Neuronal stem cell (in vitro differentiated cells): ENCODE measurements at regions not wholly inside any gene's neighbourhood (a gene's known extent, or its start where the extent isn't known, plus 50 kb on each side); places are given as distances from the start of the nearest gene placed in this dataset.

Source experiments
- DNase-seq: peaks from one replicate; pipeline ENCODE4 v3.0.0-alpha.2; 2013; ENCODE audit warnings: low spot score
- H2AFZ ChIP-seq: one replicate; pipeline ENCODE4 v1.6.1; 2013; ENCODE audit warnings: mild to moderate bottlenecking, low read length, inconsistent platforms
- H2AK5ac ChIP-seq: 2 replicates; pipeline ENCODE4 v1.6.1; 2013; ENCODE audit warnings: low read depth, mild to moderate bottlenecking, inconsistent platforms, low read length, moderate library complexity, mixed read lengths
- H2BK120ac ChIP-seq: 2 replicates; pipeline ENCODE4 v1.6.1; 2013; ENCODE audit warnings: low read depth, mild to moderate bottlenecking, inconsistent platforms, low read length, moderate library complexity, mixed read lengths
- H2BK12ac ChIP-seq: one replicate; pipeline ENCODE4 v1.6.1; 2013; ENCODE audit warnings: low read length, inconsistent platforms
- H2BK15ac ChIP-seq: 2 replicates; pipeline ENCODE4 v1.6.1; 2013; ENCODE audit warnings: mild to moderate bottlenecking, low read length, inconsistent platforms, mixed read lengths
- H2BK5ac ChIP-seq: one replicate; pipeline ENCODE4 v1.6.1; 2013; ENCODE audit warnings: inconsistent platforms, mild to moderate bottlenecking, low read length, moderate library complexity
- H3K14ac ChIP-seq: one replicate; pipeline ENCODE4 v1.6.1; 2013; ENCODE audit warnings: low read length, inconsistent platforms
- H3K18ac ChIP-seq: 2 replicates; pipeline ENCODE4 v1.6.1; 2013; ENCODE audit warnings: low read length, inconsistent platforms
- H3K23ac ChIP-seq: 2 replicates; pipeline ENCODE4 v1.6.1; 2013; ENCODE audit warnings: low read depth, mild to moderate bottlenecking, mixed read lengths, low read length, inconsistent platforms; ENCODE audit not compliant: poor library complexity
- H3K27ac ChIP-seq: replicated peaks from 3 replicates; pipeline ENCODE4 v1.5.1; 2013; ENCODE audit warnings: low read length, inconsistent platforms
- H3K27me3 ChIP-seq, 3 experiments: 2 replicates each; pipeline ENCODE4 v1.6.1; 2013; ENCODE audit warnings: low read length in 3 of 3, mild to moderate bottlenecking in 2 of 3, inconsistent platforms in 1 of 3, low read depth in 1 of 3, mixed read lengths in 1 of 3, moderate library complexity in 1 of 3; ENCODE audit not compliant: control insufficient read depth in 3 of 3, insufficient read depth in 3 of 3
- H3K36me3 ChIP-seq, 2 donors: replicated peaks in 1 of 2; 2 replicates each; pipeline ENCODE4 v1.6.1; 2013; ENCODE audit warnings: low read length in 2 of 2; ENCODE audit not compliant: control insufficient read depth in 2 of 2, insufficient read depth in 2 of 2
- H3K4ac ChIP-seq: 2 replicates; pipeline ENCODE4 v1.6.1; 2013; ENCODE audit warnings: inconsistent platforms, mild to moderate bottlenecking, low read length, moderate library complexity
- H3K4me1 ChIP-seq, 2 donors: 1 replicate in 1 of 2; 2 replicates in 1 of 2; pipeline ENCODE4 v1.6.1; 2013; ENCODE audit warnings: low read length in 2 of 2, low read depth in 1 of 2; ENCODE audit not compliant: control insufficient read depth in 2 of 2, insufficient read depth in 1 of 2
- H3K4me2 ChIP-seq: one replicate; pipeline ENCODE4 v1.6.1; 2013; ENCODE audit warnings: mild to moderate bottlenecking, low read length, inconsistent platforms; ENCODE audit not compliant: insufficient read depth, poor library complexity, severe bottlenecking
- H3K4me3 ChIP-seq, 2 donors: 2 replicates each; pipeline ENCODE4 v1.5.1; 2013; ENCODE audit warnings: low read length in 2 of 2, mild to moderate bottlenecking in 2 of 2, inconsistent platforms in 1 of 2, moderate library complexity in 1 of 2
- H3K79me1 ChIP-seq: one replicate; pipeline ENCODE4 v1.6.1; 2013; ENCODE audit warnings: low read depth, mild to moderate bottlenecking, inconsistent platforms, low read length, moderate library complexity
- H3K9ac ChIP-seq: one replicate; pipeline ENCODE4 v1.6.1; 2013; ENCODE audit warnings: mild to moderate bottlenecking, low read depth, low read length, inconsistent platforms; ENCODE audit not compliant: poor library complexity
- H3K9me3 ChIP-seq, 2 donors: replicated peaks in 1 of 2; 2 replicates each; pipeline versions ENCODE3 to v1.6.1; 2013; ENCODE audit warnings: low read length in 2 of 2, mild to moderate bottlenecking in 2 of 2, inconsistent platforms in 1 of 2, low read depth in 1 of 2, mixed read lengths in 1 of 2, moderate library complexity in 1 of 2; ENCODE audit not compliant: control insufficient read depth in 2 of 2, insufficient read depth in 1 of 2
- H4K8ac ChIP-seq: one replicate; pipeline ENCODE4 v1.6.1; 2013; ENCODE audit warnings: low read depth, mild to moderate bottlenecking, inconsistent platforms, low read length, moderate library complexity
- H4K91ac ChIP-seq: one replicate; pipeline ENCODE4 v1.6.1; 2013; ENCODE audit warnings: low read length, low read depth, mild to moderate bottlenecking, inconsistent platforms; ENCODE audit not compliant: poor library complexity
- WGBS, 2 donors: extraction: QIAGEN DNeasy Blood & Tissue Kit; methylation state at CpG; one replicate each; pipeline ENCODE4 v1.1.7; 2013; ENCODE audit warnings: missing lambda C conversion rate in 2 of 2, mixed read lengths in 1 of 2; ENCODE audit not compliant: insufficient read length in 2 of 2, insufficient replicate concordance in 1 of 2; ENCODE audit errors: extremely low coverage in 2 of 2; 5-methylcytosine and 5-hydroxymethylcytosine counted together

DNA sequence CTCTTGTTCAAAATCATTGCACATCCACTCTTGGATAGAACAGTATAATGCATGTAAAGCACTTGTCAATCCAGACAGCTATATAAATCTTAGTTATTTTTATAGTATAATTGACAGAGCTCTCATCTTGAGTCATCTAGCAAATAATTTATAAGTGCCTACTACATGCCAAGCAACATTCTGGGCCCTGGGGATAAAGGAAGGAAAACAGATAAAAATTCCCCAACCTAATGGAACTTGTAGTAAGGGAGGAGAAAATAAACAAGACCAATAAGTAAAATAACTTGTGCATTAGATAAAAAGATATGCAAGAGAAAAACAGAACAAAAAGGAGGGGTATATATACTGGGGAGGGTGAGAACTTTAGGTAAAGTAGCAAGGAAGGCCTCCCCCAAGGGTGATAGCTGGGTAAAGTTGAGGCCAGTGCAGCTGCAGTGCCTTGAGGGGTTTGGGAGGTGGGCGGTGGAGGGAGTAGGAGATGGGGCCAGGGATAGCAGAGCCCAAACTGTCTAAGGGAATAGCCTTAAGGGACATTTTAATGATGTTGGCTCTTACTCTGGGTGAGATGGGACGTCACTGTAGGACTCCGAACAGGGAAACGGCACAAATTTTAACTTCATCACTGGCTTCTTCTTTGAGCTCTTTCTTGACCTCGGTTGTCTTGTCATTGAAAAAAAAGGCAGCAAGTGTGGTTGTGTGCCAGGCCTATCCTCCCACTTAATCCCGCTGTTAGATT is 79.3 kb upstream of the SEC61G start:
- no peak overlapping the region for H2AK5ac ChIP-seq
- no CpG with 5 or more reads among the region's 6 CpGs for WGBS, 2 donors
- no peak overlapping the region for H3K23ac ChIP-seq

DNA sequence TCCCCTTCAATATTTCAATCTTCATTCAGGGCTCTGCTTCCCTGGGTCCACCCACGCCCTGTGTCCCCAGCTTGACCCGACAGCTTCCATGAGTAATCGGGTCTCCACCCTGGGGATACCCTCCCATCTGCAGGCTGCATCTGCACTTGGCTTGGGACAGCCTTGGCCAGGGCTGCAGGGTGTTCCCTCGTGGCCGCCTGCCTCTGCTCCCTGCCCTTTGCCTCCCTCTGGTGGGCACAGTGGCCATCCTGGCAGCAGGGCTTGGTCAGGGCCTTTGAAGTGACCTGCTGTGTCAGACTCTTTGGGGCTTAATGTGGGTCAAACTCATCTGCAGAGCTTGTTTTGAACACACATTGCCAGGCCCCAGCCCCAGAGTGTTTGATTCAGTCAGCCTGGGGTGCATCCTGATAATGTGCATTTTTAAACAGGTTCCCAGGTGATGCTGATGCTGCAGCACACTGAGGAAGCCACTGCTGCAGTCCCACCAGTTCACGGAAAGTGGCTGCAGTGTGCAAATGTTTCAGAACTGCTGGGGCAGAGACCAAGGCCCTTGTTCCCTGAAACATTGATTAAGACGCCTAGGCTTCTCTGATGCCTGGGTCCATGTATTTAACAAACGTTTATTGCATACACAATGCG is 80.7 kb upstream of the SEC61G start:
- Histone ChIP-seq H4K8ac (no peak overlapping the region), H3K4me3 (no peak overlapping the region), H3K27ac (no peak overlapping the region), H3K23ac (no peak overlapping the region), H2AFZ (no peak overlapping the region), H3K9me3 (no peaks in the 10 kb centered on the region), H3K9ac (no peak overlapping the region), H3K14ac (no peak overlapping the region), H2BK5ac (no peak overlapping the region), H3K4ac (no peak overlapping the region), H3K79me1 (no peaks in the 10 kb centered on the region), H2BK120ac (no peak overlapping the region), H2BK15ac (no peak overlapping the region), H3K27me3 (no peaks in the 10 kb centered on the region), H3K4me2 (no peak overlapping the region), H3K4me1 (peaks cover 0 to 5% of the 10 kb centered on the region in 2 donors), H4K91ac (no peak overlapping the region), H2AK5ac (no peak overlapping the region), H2BK12ac (no peak overlapping the region), H3K18ac (no peak overlapping the region), H3K36me3 (no peaks in the 10 kb centered on the region)
- no peak for DNase-seq
- no CpG with 5 or more reads among the region's 9 CpGs for WGBS, 2 donors

More for the DNA sequence above, 79.3 kb upstream of the SEC61G start:
- Histone ChIP-seq H3K36me3 (no peaks in the 10 kb centered on the region), H2BK120ac (no peak overlapping the region), H3K79me1 (no peaks in the 10 kb centered on the region), H3K27ac (no peak overlapping the region), H4K8ac (no peak overlapping the region), H3K4me2 (no peak overlapping the region), H3K4me1 (peaks cover 0 to 5% of the 10 kb centered on the region in 2 donors), H3K18ac (no peak overlapping the region), H3K9ac (no peak overlapping the region), H4K91ac (no peak overlapping the region), H3K27me3 (no peaks in the 10 kb centered on the region), H3K4ac (no peak overlapping the region), H3K14ac (no peak overlapping the region), H2BK5ac (no peak overlapping the region), H2BK12ac (no peak overlapping the region), H3K9me3 (no peaks in the 10 kb centered on the region), H2AFZ (no peak overlapping the region), H2BK15ac (no peak overlapping the region), H3K4me3 (no peak overlapping the region)
- DNase-seq = no peak

DNA sequence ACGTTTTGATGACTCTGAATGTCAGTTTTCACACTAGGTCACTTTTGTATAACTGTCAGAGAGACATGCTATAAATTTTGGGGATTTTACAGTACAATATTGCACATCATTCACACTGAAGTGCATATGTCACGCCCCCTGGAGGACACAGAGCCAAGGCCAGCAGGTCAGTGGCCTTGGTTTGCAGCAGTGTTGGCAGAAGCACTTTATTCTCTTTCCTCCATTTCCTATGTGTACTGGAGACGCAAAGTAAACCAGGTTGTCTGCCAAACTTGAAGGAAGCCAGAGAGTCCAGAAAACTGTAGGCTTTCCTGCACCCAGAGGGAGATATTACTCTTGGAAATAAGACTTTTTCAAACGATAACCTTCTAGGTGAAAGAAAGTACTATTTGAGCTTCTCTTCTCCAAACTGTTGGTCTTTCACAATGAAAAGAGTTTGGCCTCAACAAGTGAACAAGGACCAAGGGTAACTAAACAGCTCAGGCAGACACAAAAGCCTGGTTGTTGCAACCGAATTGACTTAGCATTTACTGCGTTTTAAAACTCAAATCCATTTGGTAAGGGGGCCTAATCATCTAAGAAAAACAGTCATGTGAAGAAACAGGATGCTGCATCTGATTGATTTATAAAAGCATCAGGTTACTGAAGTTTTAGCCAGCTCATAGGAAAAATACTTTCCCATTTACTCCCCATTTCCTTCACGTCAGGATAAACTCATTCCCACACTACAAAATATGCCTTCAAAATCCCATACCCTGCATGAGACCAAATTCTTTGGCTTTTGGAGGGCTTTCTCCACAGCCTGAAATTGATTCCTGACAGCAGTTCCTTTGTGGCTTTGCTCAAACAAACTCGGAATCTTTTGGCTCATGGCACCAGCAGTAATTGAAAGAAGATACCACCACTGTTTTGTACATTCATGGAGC is 83.0 kb upstream of the SEC61G start:
- no peak overlapping the region for H3K14ac ChIP-seq
- no peak overlapping the region for H3K4ac ChIP-seq
- no peak overlapping the region for H3K27ac ChIP-seq
- H2BK120ac ChIP-seq = no peak overlapping the region
- H3K27me3 ChIP-seq = no peaks in the 10 kb centered on the region
- no peak overlapping the region for H2BK12ac ChIP-seq
- no CpG with 5 or more reads among the region's 8 CpGs for WGBS, 2 donors
- no peak overlapping the region for H3K4me3 ChIP-seq
- no peak overlapping the region for H3K4me2 ChIP-seq
- H3K79me1 ChIP-seq = no peaks in the 10 kb centered on the region
- H3K36me3 ChIP-seq = no peaks in the 10 kb centered on the region
- peaks cover 0 to 5% of the 10 kb centered on the region in 2 donors for H3K4me1 ChIP-seq
- H2AFZ ChIP-seq = peak overlapping the region; percentile 39
- no peak overlapping the region for H3K23ac ChIP-seq
- H4K91ac ChIP-seq = no peak overlapping the region
- H4K8ac ChIP-seq = no peak overlapping the region
- no peak overlapping the region for H2BK5ac ChIP-seq
- no peak overlapping the region for H3K9ac ChIP-seq
- no peak overlapping the region for H3K18ac ChIP-seq
- H3K9me3 ChIP-seq = no peaks in the 10 kb centered on the region
- no peak overlapping the region for H2BK15ac ChIP-seq
- no peak for DNase-seq
- H2AK5ac ChIP-seq = no peak overlapping the region
